ENCODE measurements at regions not wholly inside any gene's neighbourhood (a gene's known extent, or its start where the extent isn't known, plus 50 kb on each side); places are given as distances from the start of the nearest gene placed in this dataset.

GRCh38 chr6:165008971-165009370, 300.4 kb downstream of the C6orf118 start:
- intact Hi-C loops (cut with micrococcal nuclease): no loop called here
- ChIA-PET POLR2A (no interaction called here), CTCF (ENCODE audit: low intra/inter-chr PET ratio) (no interaction called here)
- Histone ChIP-seq H4K20me1 (replicated peaks; ENCODE audit: control insufficient read depth, insufficient read depth, low read length) (no peaks in the 10 kb centered on the region), H3K27me3 (ENCODE audit: control insufficient read depth in 2 of 2, insufficient read depth in 2 of 2, low read length in 2 of 2) (no peaks in the 10 kb centered on the region), H3K9me3 (replicated peaks; ENCODE audit: control insufficient read depth, insufficient read depth, low read depth, low read length) (peaks cover 2% of the 10 kb centered on the region; the same call in 1 of the 2 replicates), H3K9ac (ENCODE audit: insufficient read depth in 1 of 2, low read depth in 2 of 2, low read length in 2 of 2) (no peak overlapping the region), H3K4me1 (replicated peaks in 1 of 2; ENCODE audit: control insufficient read depth in 2 of 2, insufficient read depth in 2 of 2, low read length in 2 of 2) (no peaks in the 10 kb centered on the region), H3K79me2 (ENCODE audit: control insufficient read depth, insufficient read depth, low read length) (no peaks in the 10 kb centered on the region), H3K9me1 (ENCODE audit: control insufficient read depth, insufficient read depth, low read length) (no peaks in the 10 kb centered on the region), H2AFZ (ENCODE audit: low read depth, low read length) (no peak overlapping the region), H3K4me3 (no peak overlapping the region), H3K4me2 (ENCODE audit: insufficient read depth, low read length) (no peak overlapping the region), H3K36me3 (ENCODE audit: control insufficient read depth, insufficient read depth, low read length) (no peaks in the 10 kb centered on the region), H3K27ac (ENCODE audit: extremely low read depth, low read depth, low read length) (no peak overlapping the region)
- WGBS (ENCODE audit: insufficient coverage, low coverage, missing lambda C conversion rate): 3% methylated on average over 4 of the region's 4 CpGs
- TF ChIP-seq ZSCAN32 (CRISPR knock-in tag; IDR thresholded peaks at IDR 0.05): no peak
- no peak for TF ChIP-seq SIN3A (IDR thresholded peaks at IDR 0.05; ENCODE audit: borderline replicate concordance in 2 of 2, control insufficient read depth in 1 of 2, low read depth in 2 of 2, low read length in 2 of 2)
- TF ChIP-seq CBFA2T2 (conservative IDR thresholded peaks at IDR 0.05): no peak
- FAIRE-seq (no peak), ATAC-seq (no peak), DNase-seq (ENCODE audit: extremely low read depth in 1 of 4, low spot score in 3 of 4) (no peak)
- in situ Hi-C loops (cut with MboI): no loop called here
- BruUV-seq (replicated peaks): no TSS peak

- Histone ChIP-seq H3K36me3 (ENCODE audit: control insufficient read depth, insufficient read depth, low read length) (no peaks in the 10 kb centered on the region), H3K4me1 (replicated peaks in 1 of 2; ENCODE audit: control insufficient read depth in 2 of 2, insufficient read depth in 2 of 2, low read length in 2 of 2) (no peaks in the 10 kb centered on the region), H3K79me2 (ENCODE audit: control insufficient read depth, insufficient read depth, low read length) (no peaks in the 10 kb centered on the region), H3K9me1 (ENCODE audit: control insufficient read depth, insufficient read depth, low read length) (no peaks in the 10 kb centered on the region), H3K9me3 (replicated peaks; ENCODE audit: control insufficient read depth, insufficient read depth, low read depth, low read length) (peaks cover 2% of the 10 kb centered on the region; the same call in 1 of the 2 replicates), H3K27me3 (ENCODE audit: control insufficient read depth in 2 of 2, insufficient read depth in 2 of 2, low read length in 2 of 2) (no peaks in the 10 kb centered on the region), H3K27ac (ENCODE audit: extremely low read depth, low read depth, low read length) (no peak overlapping the region), H3K4me3 (no peak overlapping the region), H4K20me1 (replicated peaks; ENCODE audit: control insufficient read depth, insufficient read depth, low read length) (no peaks in the 10 kb centered on the region), H3K4me2 (ENCODE audit: insufficient read depth, low read length) (no peak overlapping the region), H3K9ac (ENCODE audit: insufficient read depth in 1 of 2, low read depth in 2 of 2, low read length in 2 of 2) (no peak overlapping the region), H2AFZ (ENCODE audit: low read depth, low read length) (no peak overlapping the region)
- ChIA-PET CTCF (ENCODE audit: low intra/inter-chr PET ratio) (no interaction called here), POLR2A (no interaction called here)
- in situ Hi-C loops (cut with MboI): no loop called here
- DNase-seq (ENCODE audit: extremely low read depth in 1 of 4, low spot score in 3 of 4): no peak
- ATAC-seq: no peak
- WGBS (ENCODE audit: insufficient coverage, low coverage, missing lambda C conversion rate): under 1% methylated on average over 11 of the region's 11 CpGs
- intact Hi-C loops (cut with micrococcal nuclease): no loop called here
- FAIRE-seq: no peak
- BruUV-seq (replicated peaks): no TSS peak
- TF ChIP-seq SLC30A9 (CRISPR knock-in tag; IDR thresholded peaks at IDR 0.05) (no peak), MTA3 (IDR thresholded peaks at IDR 0.05; ENCODE audit: borderline replicate concordance) (no peak), POU5F1 (IDR thresholded peaks at IDR 0.05; ENCODE audit: borderline replicate concordance, low read depth, low read length, partially characterized antibody) (no peak), RUNX1 (IDR thresholded peaks at IDR 0.05; ENCODE audit: low read depth) (no peak), CBFA2T2 (conservative IDR thresholded peaks at IDR 0.05) (no peak), ATF1 (CRISPR knock-in tag; IDR thresholded peaks at IDR 0.05) (no peak), ATF1 (tag; IDR thresholded peaks at IDR 0.05) (no peak), SRSF9 (IDR thresholded peaks at IDR 0.05; ENCODE audit: borderline replicate concordance, low read depth, low read length) (no peak), EZH2 (IDR thresholded peaks at IDR 0.05; ENCODE audit: borderline replicate concordance, low read depth, low read length) (no peak), SMARCE1 (IDR thresholded peaks at IDR 0.05) (no peak), ZBTB11 (CRISPR knock-in tag; IDR thresholded peaks at IDR 0.05) (no peak), ZNF408 (CRISPR knock-in tag; IDR thresholded peaks at IDR 0.05; ENCODE audit: low read depth) (no peak)
Measured at GRCh38 chr6:165002866-165003265, 306.5 kb downstream of the C6orf118 start.

All from K562 (cell line).